K562 (cell line): ENCODE measurements at regions not wholly inside any gene's neighbourhood (a gene's known extent, or its start where the extent isn't known, plus 50 kb on each side); places are given as distances from the start of the nearest gene placed in this dataset.

ENCODE experiments used
- CBFA2T3 ChIP-seq: fragments of 450-650 bp; IDR thresholded peaks from 2 replicates; pipeline ENCODE4 v1.6.1; 2017
- CC2D1A ChIP-seq: fragments of 450-650 bp; IDR thresholded peaks from 2 replicates; pipeline ENCODE4 v1.6.1; 2017; ENCODE audit warnings: mild to moderate bottlenecking
- CHD2 ChIP-seq: IDR thresholded peaks from 2 replicates; pipeline ENCODE4 v1.6.1; 2011; ENCODE audit warnings: low read depth, low read length
- FOXA3 ChIP-seq, 2 experiments: fragments of 450-650 bp in 1 of 2; sonication (generic) in 1 of 2; formaldehyde crosslinking; IDR thresholded peaks in 1 of 2; conservative IDR thresholded peaks in 1 of 2; 2 replicates each; pipeline versions ENCODE4 v1.4.0 to v1.8.0; 2020 to 2022; ENCODE audit warnings: mild to moderate bottlenecking in 2 of 2, missing genetic modification reagents in 1 of 2
- HDAC2 ChIP-seq: fragments of 450-650 bp; IDR thresholded peaks from 2 replicates; pipeline ENCODE4 v1.6.1; 2016; ENCODE audit warnings: mild to moderate bottlenecking
- JUND ChIP-seq, 2 experiments: IDR thresholded peaks; 2 replicates in 1 of 2; 3 replicates in 1 of 2; pipeline ENCODE4 v1.6.1; 2011; ENCODE audit warnings: borderline replicate concordance in 2 of 2, low read depth in 2 of 2, low read length in 2 of 2, improper control_type of control experiment in 1 of 2, missing biosample characterization in 1 of 2, missing genetic modification characterization in 1 of 2, missing genetic modification reagents in 1 of 2
- MECOM ChIP-seq: fragments of 250-450 bp; sonication (Bioruptor Pico); IDR thresholded peaks from 2 replicates; pipeline ENCODE4 v1.8.0; 2022; ENCODE audit warnings: inconsistent platforms
- MTA2 ChIP-seq: fragments of 450-650 bp; IDR thresholded peaks from 2 replicates; pipeline ENCODE4 v1.6.1; 2016; ENCODE audit warnings: low read depth
- NCOR1 ChIP-seq: fragments of 450-650 bp; IDR thresholded peaks from 2 replicates; pipeline ENCODE4 v1.6.1; 2016; ENCODE audit warnings: mild to moderate bottlenecking, moderate library complexity
- NFIC ChIP-seq: fragments of 450-650 bp; IDR thresholded peaks from 2 replicates; pipeline ENCODE4 v1.6.1; 2017; ENCODE audit warnings: mild to moderate bottlenecking, inconsistent platforms
- PHTF2 ChIP-seq: fragments of 250-450 bp; sonication (Bioruptor Pico); IDR thresholded peaks from 2 replicates; pipeline ENCODE4 v1.5.0; 2021; ENCODE audit warnings: mild to moderate bottlenecking
- RBM14 ChIP-seq: fragments of 200-400 bp; formaldehyde crosslinking; IDR thresholded peaks from 2 replicates; pipeline ENCODE4 v1.6.1; 2018; ENCODE audit warnings: low read depth, mild to moderate bottlenecking, low read length, moderate library complexity, borderline replicate concordance; ENCODE audit not compliant: insufficient read depth
- REST ChIP-seq, 2 experiments: fragments of 450-650 bp; formaldehyde crosslinking in 1 of 2; IDR thresholded peaks; 2 replicates each; pipeline versions ENCODE4 v1.4.0 to v1.6.1; 2014 to 2020; ENCODE audit warnings: mild to moderate bottlenecking in 2 of 2, borderline replicate concordance in 1 of 2, low read depth in 1 of 2
- SMARCA4 ChIP-seq: fragments of 450-650 bp; IDR thresholded peaks from 2 replicates; pipeline ENCODE4 v1.6.1; 2016
- TBL1XR1 ChIP-seq, 2 experiments: IDR thresholded peaks; 2 replicates each; pipeline ENCODE4 v1.6.1; 2012; ENCODE audit warnings: improper control_type of control experiment in 2 of 2, low read length in 2 of 2, mild to moderate bottlenecking in 1 of 2
- TCF3 ChIP-seq: sonication (generic); formaldehyde crosslinking; IDR thresholded peaks from 2 replicates; pipeline ENCODE4 v1.4.0; 2020; ENCODE audit warnings: mild to moderate bottlenecking, missing genetic modification reagents
- TEAD4 ChIP-seq, 2 experiments: sonication (generic) in 1 of 2; formaldehyde crosslinking in 1 of 2; IDR thresholded peaks; 2 replicates each; pipeline versions ENCODE4 v1.6.1 to v1.8.0; 2012 to 2022; ENCODE audit warnings: borderline replicate concordance in 1 of 2, inconsistent platforms in 1 of 2, low read length in 1 of 2, mild to moderate bottlenecking in 1 of 2, missing genetic modification reagents in 1 of 2
- TFAM ChIP-seq: fragments of 250-450 bp; sonication (Bioruptor Pico); conservative IDR thresholded peaks from 2 replicates; pipeline ENCODE4 v1.5.0; 2021; ENCODE audit warnings: mild to moderate bottlenecking, moderate library complexity
- ZNF740 ChIP-seq, 3 experiments: fragments of 200-800 bp in 1 of 3; sonication (Bioruptor generic) in 1 of 3; sonication (generic) in 1 of 3; formaldehyde crosslinking in 1 of 3; IDR thresholded peaks; 2 replicates each; pipeline versions ENCODE4 v1.6.1 to v1.8.0; 2016 to 2022; ENCODE audit warnings: mild to moderate bottlenecking in 2 of 3, missing compliant biosample characterization in 2 of 3, missing genetic modification characterization in 2 of 3, missing genetic modification reagents in 1 of 3

DNA sequence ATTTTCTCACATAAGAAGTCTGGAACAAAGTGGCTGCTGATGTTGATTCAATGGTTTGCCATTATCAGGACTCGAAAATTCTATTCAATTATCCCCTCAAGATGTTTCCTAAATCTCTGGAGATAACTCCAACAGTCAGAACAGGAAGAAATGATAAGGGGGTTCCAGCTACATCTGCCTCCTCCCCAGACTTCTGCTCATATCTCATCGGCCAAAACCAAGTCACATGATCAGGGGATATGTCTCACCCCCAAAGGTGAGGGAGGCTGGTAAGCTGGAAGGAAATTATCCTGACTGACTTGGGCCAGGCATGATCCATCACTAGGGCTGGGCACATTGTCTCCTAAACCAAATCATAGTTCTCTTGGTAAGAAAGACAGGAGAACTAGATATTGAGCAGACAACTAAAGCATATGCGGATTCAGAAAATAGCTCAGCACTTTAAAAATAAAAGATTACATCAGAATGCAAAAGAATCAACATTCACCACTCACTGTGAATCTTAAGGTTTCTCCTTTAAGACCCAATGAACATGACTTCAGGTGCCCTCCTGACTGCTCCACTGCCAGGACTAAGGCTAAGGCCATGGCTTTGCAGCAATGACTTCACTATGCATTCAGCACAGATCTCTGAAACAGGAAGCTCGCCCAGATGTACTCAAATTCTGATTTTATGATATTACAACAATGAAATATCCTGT lies 306.3 kb downstream of the ENC1 start (continued):
- TF ChIP-seq SMARCA4: peak; percentile 72
- no peak for TF ChIP-seq RBM14
- peak; percentile 89 for TF ChIP-seq NCOR1
- TF ChIP-seq TFAM (CRISPR knock-in tag): no peak
- no peak for TF ChIP-seq ZNF740 (CRISPR knock-in tag; IDR thresholded peaks at IDR 0.05)
- TF ChIP-seq ZNF740 (tag; IDR thresholded peaks at IDR 0.05): no peak
- TF ChIP-seq CC2D1A: peak; percentile 66; the same call in 1 of the 2 replicates
- peak; percentile 77 for TF ChIP-seq MTA2
- peak; percentile 87 for TF ChIP-seq TCF3 (CRISPR knock-in tag)
- TF ChIP-seq TBL1XR1 (IDR thresholded peaks at IDR 0.05; ENCODE audit: low read length in 2 of 2): peak; percentile 57 to 88; a peak in 3 of 4 replicates
- TF ChIP-seq CHD2: no peak
- peak; percentile 36; the same call in 1 of the 2 replicates for TF ChIP-seq REST (IDR thresholded peaks at IDR 0.05; ENCODE audit: borderline replicate concordance)
- TF ChIP-seq REST (CRISPR knock-in tag; IDR thresholded peaks at IDR 0.05; ENCODE audit: low read depth): no peak
- TF ChIP-seq HDAC2: peak; percentile 64; the same call in 1 of the 2 replicates
- TF ChIP-seq JUND (IDR thresholded peaks at IDR 0.05; ENCODE audit: borderline replicate concordance, low read depth, low read length): peak; percentile 62; the same call in 1 of the 2 replicates
- TF ChIP-seq JUND (tag; IDR thresholded peaks at IDR 0.05; ENCODE audit: borderline replicate concordance, low read depth, low read length): no peak
- TF ChIP-seq FOXA3 (CRISPR knock-in tag; conservative IDR thresholded peaks at IDR 0.05 in 1 of 2, IDR thresholded peaks at IDR 0.05 in 1 of 2): peak in 1 of 2 experiments; percentile 83; a peak in 2 of 4 replicates
- TF ChIP-seq PHTF2 (CRISPR knock-in tag): no peak
- TF ChIP-seq TEAD4 (IDR thresholded peaks at IDR 0.05; ENCODE audit: low read length): peak; percentile 97
- TF ChIP-seq TEAD4 (CRISPR knock-in tag; IDR thresholded peaks at IDR 0.05; ENCODE audit: borderline replicate concordance): no peak
- peak; percentile 96 for TF ChIP-seq CBFA2T3
- peak; percentile 74 for TF ChIP-seq NFIC
- TF ChIP-seq MECOM (CRISPR knock-in tag): peak; percentile 57; the same call in 1 of the 2 replicates
